A673 (cell line): ENCODE measurements at regions not wholly inside any gene's neighbourhood (a gene's known extent, or its start where the extent isn't known, plus 50 kb on each side); places are given as distances from the start of the nearest gene placed in this dataset.

Experiments used
- CTCF ChIP-seq: fragments of 300-800, 200-600 bp; sonication (generic); conservative IDR thresholded peaks from 2 replicates; pipeline ENCODE4 v1.5.1; 2017; ENCODE audit warnings: low read depth, mild to moderate bottlenecking, antibody characterized with exemption, low read length, moderate library complexity, mixed read lengths
- EZH2 ChIP-seq: fragments of 200-600 bp; sonication (generic); IDR thresholded peaks from 2 replicates; pipeline ENCODE4 v1.6.1; 2017; ENCODE audit warnings: borderline replicate concordance, low read depth, mild to moderate bottlenecking, mixed read lengths, antibody characterized with exemption, low read length; ENCODE audit not compliant: poor library complexity, severe bottlenecking

DNA sequence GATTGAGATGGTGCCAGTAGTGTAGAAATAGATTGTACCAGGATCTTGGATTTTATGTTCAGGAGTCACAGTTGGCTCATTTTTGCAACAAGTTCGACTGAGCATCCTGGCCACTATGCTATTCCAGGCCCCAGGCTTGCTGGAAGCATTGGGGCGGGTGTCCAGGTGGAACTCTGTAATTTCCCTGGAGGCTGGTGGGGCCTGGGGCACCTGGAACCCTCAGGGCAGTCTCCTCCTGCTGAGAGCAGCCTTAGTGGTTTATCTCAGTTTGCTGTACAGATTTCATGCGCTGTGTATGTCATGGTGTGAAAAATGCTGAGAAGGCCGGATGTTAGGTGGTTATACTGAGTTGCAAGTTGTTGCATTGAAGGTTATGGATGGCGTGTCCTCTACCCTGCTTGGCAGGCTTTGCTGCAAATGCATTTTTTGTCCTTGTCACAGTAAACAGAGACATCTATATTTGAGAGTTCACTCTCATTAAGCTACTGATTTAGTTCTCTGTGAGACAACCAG lies 135.1 kb upstream of the MYLIP start:
- TF ChIP-seq CTCF, result no peak
- no peak for TF ChIP-seq EZH2
